HUES6 (cell line): ENCODE measurements at regions not wholly inside any gene's neighbourhood (a gene's known extent, or its start where the extent isn't known, plus 50 kb on each side); places are given as distances from the start of the nearest gene placed in this dataset.
A peak's percentile ranks its signal among the peaks of the same experiment; 100 is the strongest.
"Not testable (repeated sequence)": the region's sequence is repeated elsewhere in the genome, so short reads cannot be mapped to it uniquely, and the experiment has no call there.

Source experiments
- H3K27ac ChIP-seq: 2 replicates; pipeline ENCODE4 v1.7.0; 2013; ENCODE audit warnings: low read depth, mild to moderate bottlenecking, low read length, inconsistent platforms
- H3K27me3 ChIP-seq: 2 replicates; pipeline ENCODE4 v1.6.1; 2013; ENCODE audit warnings: low read length; ENCODE audit not compliant: control insufficient read depth, insufficient read depth
- H3K36me3 ChIP-seq: 2 replicates; pipeline ENCODE4 v1.6.1; 2013; ENCODE audit warnings: low read length; ENCODE audit not compliant: control insufficient read depth, insufficient read depth
- H3K4me1 ChIP-seq: 2 replicates; pipeline ENCODE4 v1.6.1; 2013; ENCODE audit warnings: low read length; ENCODE audit not compliant: control insufficient read depth, insufficient read depth
- H3K4me3 ChIP-seq: 2 replicates; pipeline ENCODE4 v1.5.1; 2013; ENCODE audit warnings: low read depth, low read length
- H3K9ac ChIP-seq: one replicate; pipeline ENCODE4 v1.6.1; 2013; ENCODE audit warnings: mild to moderate bottlenecking, low read length
- H3K9me3 ChIP-seq: 2 replicates; pipeline ENCODE4 v1.6.1; 2013; ENCODE audit warnings: low read depth, low read length; ENCODE audit not compliant: control insufficient read depth, insufficient read depth

DNA sequence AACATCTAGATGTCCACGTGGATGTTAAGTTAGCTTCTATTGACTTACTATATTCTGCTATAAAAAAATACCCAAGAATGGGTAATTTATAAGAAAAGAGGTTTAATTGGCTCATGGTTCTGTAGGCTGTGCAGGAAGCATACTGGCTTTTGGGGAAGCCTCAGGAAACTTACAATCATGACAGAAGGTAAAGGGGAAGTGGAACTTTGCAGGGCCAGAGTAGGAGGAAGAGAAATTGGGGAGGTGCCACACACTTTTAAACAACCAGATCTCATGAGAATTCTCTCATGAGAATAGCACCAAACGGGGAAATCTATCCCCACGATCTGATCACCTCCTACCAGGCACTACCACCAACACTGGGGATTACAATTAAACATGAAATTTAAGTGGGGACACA, 689.3 kb downstream of the METTL15 start:
- Histone ChIP-seq H3K4me3 (no peak overlapping the region), H3K27ac (no peak overlapping the region), H3K36me3 (no peaks in the 10 kb centered on the region), H3K9ac (no peak overlapping the region), H3K4me1 (peaks cover 20% of the 10 kb centered on the region), H3K9me3 (no peaks in the 10 kb centered on the region), H3K27me3 (no peaks in the 10 kb centered on the region)

DNA sequence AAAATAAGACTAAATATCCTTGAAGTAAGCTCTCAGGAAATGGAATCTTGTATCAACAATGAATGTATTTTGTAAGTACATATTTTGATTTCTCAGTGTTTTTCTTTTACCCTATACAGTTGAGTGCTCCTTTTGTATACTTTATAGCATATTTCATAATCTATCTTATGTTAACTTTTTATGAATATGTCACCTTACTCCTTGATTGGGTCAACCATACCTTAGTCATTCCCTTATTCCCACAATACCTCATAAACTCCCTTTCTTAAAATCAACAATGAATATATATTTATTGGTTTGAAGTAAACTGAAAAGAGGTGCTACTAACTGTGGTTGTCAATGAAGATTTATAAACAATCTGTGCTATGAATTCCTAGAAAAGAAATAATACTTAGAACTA, 686.2 kb downstream of the METTL15 start:
- 0 out of 2 replicates have a peak overlapping the region, but pooled peaks have one; percentile 11 for H3K27ac ChIP-seq
- H3K4me3 ChIP-seq: no peak overlapping the region
- H3K9me3 ChIP-seq: 0 out of 2 replicates have a peak, but pooled peaks cover 3% of the 10 kb centered on the region
- H3K4me1 ChIP-seq: peaks cover 20% of the 10 kb centered on the region
- no peak overlapping the region for H3K9ac ChIP-seq
- no peaks in the 10 kb centered on the region for H3K36me3 ChIP-seq
- no peaks in the 10 kb centered on the region for H3K27me3 ChIP-seq

DNA sequence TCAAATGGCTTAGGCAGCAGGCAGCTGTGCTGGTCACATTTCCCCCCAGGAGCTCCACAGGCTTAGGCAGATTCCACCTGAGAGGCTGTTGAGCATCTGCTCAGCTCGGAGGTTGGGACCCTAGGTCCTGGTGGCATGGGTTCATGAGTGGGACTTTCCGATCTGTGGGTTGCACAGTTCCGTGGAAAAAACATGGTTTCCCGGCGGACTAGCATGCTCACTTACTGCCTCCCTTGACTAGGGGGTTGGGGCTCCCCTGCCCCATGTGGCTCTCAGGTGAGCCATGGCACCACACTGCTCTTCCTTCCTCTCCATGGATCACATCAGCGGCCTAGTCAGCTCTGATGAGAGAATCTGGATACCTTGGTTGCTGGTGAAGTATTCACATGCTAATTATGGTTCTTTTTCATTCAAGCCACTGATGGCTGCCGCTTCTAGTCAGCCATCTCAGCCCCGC, 685.1 kb downstream of the METTL15 start:
- peaks cover 20% of the 10 kb centered on the region for H3K4me1 ChIP-seq
- no peaks in the 10 kb centered on the region for H3K27me3 ChIP-seq
- H3K27ac ChIP-seq: peak overlapping the region; percentile 66; the same call in 1 of the 2 replicates
- peak overlapping the region; percentile 16 for H3K9ac ChIP-seq
- H3K36me3 ChIP-seq: no peaks in the 10 kb centered on the region
- no peak overlapping the region for H3K4me3 ChIP-seq
- H3K9me3 ChIP-seq: 0 out of 2 replicates have a peak, but pooled peaks cover 3% of the 10 kb centered on the region

DNA sequence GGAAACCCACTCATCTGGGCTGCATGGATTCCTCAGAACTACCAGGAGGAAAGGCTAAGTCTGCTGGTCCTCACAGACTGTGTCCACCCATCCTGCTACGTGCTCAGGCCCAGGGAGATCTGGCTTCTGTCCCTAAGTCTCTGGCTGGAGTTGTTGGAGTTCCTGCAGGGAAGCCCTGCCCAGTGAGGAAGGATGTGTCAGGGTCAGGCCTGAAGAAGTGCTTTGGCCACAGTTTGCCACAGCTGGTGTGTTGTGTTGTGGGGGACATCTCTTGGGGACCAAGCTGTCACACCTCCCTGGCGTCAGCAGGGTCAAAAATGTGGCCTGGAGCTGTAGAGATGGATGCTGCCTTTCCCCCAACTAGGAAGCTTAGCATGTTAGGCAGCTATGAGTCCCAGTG, 684.7 kb downstream of the METTL15 start:
- H3K27ac ChIP-seq: peak overlapping the region; percentile 66; the same call in 1 of the 2 replicates
- no peaks in the 10 kb centered on the region for H3K27me3 ChIP-seq
- H3K36me3 ChIP-seq: no peaks in the 10 kb centered on the region
- H3K9me3 ChIP-seq: 0 out of 2 replicates have a peak, but pooled peaks cover 3% of the 10 kb centered on the region
- H3K4me1 ChIP-seq: peaks cover 20% of the 10 kb centered on the region
- no peak overlapping the region for H3K4me3 ChIP-seq
- H3K9ac ChIP-seq: peak overlapping the region; percentile 16

DNA sequence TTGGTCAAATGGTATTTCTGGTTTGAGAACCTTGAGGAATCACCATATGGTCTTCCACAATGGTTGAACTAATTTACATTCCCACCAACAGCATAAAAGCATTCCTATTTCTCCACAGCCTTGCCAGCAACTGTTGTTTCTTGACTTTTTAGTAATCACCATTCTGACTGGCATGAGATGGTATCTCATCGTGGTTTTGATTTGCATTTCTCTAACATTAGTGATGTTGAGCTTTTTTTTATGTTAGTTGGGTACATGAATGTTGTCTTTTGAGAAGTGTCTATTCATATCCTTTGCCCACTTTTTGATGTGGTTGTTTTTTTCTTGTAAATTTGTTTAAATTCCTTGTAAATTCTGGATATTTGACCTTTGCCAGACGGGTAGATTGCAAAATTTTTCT, 679.7 kb downstream of the METTL15 start:
- not testable (repeated sequence) for H3K9me3 ChIP-seq, H3K36me3 ChIP-seq, H3K27me3 ChIP-seq

DNA sequence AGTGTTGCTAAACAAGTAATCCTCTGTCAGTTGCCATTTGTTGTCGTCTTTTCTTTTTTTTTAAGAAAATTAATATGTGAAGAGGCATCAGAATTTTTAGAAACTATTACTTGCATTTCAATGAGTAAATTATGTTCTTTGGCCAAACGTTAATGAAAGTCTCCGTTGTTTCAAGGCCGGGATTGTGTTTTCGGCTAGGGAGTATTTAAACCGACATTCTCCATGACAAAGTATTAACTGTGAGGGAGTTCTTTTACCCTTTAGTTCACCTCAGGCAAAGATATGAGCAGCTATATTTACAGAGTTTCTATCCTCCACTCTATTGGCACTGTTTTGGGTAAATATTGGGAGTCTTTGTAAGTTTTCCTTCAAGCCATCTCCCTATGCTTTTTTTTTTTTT, 668.9 kb downstream of the METTL15 start:
- no peaks in the 10 kb centered on the region for H3K36me3 ChIP-seq
- H3K4me1 ChIP-seq: no peaks in the 10 kb centered on the region; the same call in 1 of the 2 replicates

More for the DNA sequence above, 679.7 kb downstream of the METTL15 start:
- not testable (repeated sequence) for H3K27ac ChIP-seq, H3K9ac ChIP-seq, H3K4me1 ChIP-seq, H3K4me3 ChIP-seq

DNA sequence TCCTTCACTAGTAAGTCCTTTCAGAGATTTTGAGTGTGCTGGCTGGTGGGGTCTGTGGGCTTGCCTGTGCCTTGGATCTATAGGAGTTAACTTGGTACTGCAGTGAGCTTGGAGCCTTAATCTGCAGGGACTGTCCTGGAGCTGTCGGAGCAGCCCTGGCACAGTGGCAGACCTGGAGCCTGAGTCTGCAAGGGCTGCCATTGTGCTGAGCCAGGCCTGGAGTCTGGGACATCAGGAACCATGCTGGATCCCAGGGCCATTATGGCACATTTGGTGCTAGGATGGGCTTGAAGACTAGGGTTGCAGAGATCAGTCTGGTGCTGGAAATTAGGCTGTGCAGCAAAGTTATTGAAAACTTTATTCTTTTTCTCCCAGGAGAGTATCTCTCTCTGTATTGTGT, 665.4 kb downstream of the METTL15 start:
- no peaks in the 10 kb centered on the region; the same call in 1 of the 2 replicates for H3K4me1 ChIP-seq
- H3K4me3 ChIP-seq: no peak overlapping the region
- H3K27me3 ChIP-seq: no peaks in the 10 kb centered on the region
- H3K27ac ChIP-seq: peak overlapping the region; percentile 56; the same call in 1 of the 2 replicates
- H3K9me3 ChIP-seq: peaks cover 18% of the 10 kb centered on the region
- no peak overlapping the region for H3K9ac ChIP-seq
- H3K36me3 ChIP-seq: no peaks in the 10 kb centered on the region

More for the DNA sequence above, 668.9 kb downstream of the METTL15 start:
- no peak overlapping the region for H3K27ac ChIP-seq
- peaks cover 21% of the 10 kb centered on the region for H3K9me3 ChIP-seq
- no peak overlapping the region for H3K4me3 ChIP-seq
- no peaks in the 10 kb centered on the region for H3K27me3 ChIP-seq
- no peak overlapping the region for H3K9ac ChIP-seq

DNA sequence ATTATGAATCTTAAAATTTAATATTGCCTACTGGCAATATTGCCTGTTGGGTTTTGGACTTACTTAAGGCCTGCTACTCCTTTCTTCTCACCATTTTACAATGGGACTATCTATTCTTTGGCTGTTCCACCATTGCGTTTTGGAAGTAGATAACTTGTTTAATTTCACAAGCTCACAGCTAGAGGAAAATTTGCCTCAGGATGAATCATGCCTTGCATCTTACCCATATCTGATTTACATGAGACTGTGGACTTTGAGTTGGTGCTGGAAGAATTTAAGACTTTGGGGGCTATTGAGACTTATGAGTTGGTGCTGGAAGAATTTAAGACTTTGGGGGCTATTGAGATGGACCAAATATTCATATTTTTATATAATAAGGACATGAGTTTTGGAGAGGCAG, 662.6 kb downstream of the METTL15 start:
- H3K9ac ChIP-seq: no peak overlapping the region
- peaks cover 18% of the 10 kb centered on the region for H3K9me3 ChIP-seq
- H3K36me3 ChIP-seq: no peaks in the 10 kb centered on the region
- H3K27me3 ChIP-seq: no peaks in the 10 kb centered on the region
- no peak overlapping the region for H3K27ac ChIP-seq
- no peak overlapping the region for H3K4me3 ChIP-seq
- no peaks in the 10 kb centered on the region for H3K4me1 ChIP-seq

DNA sequence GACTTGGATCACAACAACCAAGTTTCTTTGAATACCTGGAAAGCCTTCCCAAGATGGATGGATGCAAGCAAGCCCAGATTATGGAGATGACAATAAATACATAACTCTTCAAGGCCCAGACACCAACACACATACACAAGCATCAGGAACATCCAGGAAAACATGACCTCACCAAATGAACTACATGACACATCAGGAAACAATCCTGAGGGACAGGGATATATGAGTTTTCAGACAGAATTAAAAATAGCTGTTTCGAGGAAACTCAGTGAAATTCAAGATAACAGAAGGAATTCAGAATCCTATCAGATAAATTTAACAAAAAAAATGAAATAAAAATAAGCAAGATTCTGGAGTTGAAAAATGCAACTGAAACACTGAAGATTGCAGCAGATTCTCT, 659.4 kb downstream of the METTL15 start:
- Histone ChIP-seq H3K27ac (no peak overlapping the region), H3K9ac (no peak overlapping the region), H3K27me3 (no peaks in the 10 kb centered on the region), H3K4me3 (no peak overlapping the region), H3K9me3 (peaks cover 15% of the 10 kb centered on the region; the same call in 1 of the 2 replicates), H3K4me1 (no peaks in the 10 kb centered on the region), H3K36me3 (no peaks in the 10 kb centered on the region)

DNA sequence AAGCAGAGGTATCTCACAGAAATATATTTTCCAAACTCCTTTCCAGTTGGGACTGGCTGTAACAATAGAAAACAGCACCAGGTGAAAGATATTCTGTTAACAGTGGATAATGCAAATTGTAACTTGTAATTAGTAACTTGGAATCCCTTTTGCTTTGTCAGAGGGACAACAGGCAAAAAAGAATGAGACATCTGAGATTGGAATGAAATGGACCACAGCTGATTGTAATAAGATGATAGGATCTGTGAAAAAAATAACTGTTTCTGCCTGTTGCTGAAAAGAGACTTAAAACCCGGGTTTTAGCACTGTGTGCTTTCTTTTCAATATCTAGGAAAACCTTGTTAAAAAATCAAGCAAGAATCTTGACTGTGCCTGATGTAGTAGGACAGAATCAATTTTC, 655.7 kb downstream of the METTL15 start:
- Histone ChIP-seq H3K4me3 (no peak overlapping the region), H3K9me3 (no peaks in the 10 kb centered on the region), H3K9ac (no peak overlapping the region), H3K36me3 (no peaks in the 10 kb centered on the region), H3K27me3 (no peaks in the 10 kb centered on the region), H3K4me1 (peaks cover 14% of the 10 kb centered on the region), H3K27ac (no peak overlapping the region)

DNA sequence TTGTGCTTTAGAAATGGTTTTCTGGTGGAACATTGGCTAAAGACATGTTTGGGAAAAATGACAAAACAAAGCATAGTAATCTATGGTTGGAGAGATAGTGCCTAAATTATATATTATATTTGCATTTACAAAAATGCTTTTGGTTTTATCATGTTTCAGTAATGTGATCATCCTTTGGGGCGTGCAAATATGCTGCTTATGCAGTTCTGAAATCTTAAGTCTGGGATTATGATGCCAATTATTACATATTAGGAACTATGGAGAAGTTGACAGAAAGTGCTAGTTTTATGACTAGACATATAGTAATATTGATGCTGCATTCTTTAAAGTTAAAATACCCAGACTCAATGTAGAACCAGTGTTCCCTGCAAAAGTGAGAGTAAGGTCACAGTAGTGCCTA, 655.0 kb downstream of the METTL15 start:
- Histone ChIP-seq H3K9me3 (no peaks in the 10 kb centered on the region), H3K27ac (no peak overlapping the region), H3K4me3 (no peak overlapping the region), H3K36me3 (no peaks in the 10 kb centered on the region), H3K27me3 (no peaks in the 10 kb centered on the region), H3K4me1 (peaks cover 14% of the 10 kb centered on the region), H3K9ac (no peak overlapping the region)
